Heart left ventricle (tissue), 16 donors: ENCODE measurements at regions not wholly inside any gene's neighbourhood (a gene's known extent, or its start where the extent isn't known, plus 50 kb on each side); places are given as distances from the start of the nearest gene placed in this dataset.

ENCODE experiments used
- ATAC-seq, 4 donors: fragments of 200-7000 bp; cut with Tn5 transposase; one replicate each; pipeline ENCODE4 v1.9.1; 2020 to 2022; ENCODE audit warnings: moderate library complexity in 4 of 4, mild to moderate bottlenecking in 3 of 4, moderate number of reproducible peaks in 1 of 4
- DNase-seq, 5 donors: peaks; one replicate each; pipeline ENCODE4 v3.0.0-alpha.2; 2020
- H3K27ac ChIP-seq, 12 donors: fragments of 200-600 bp; sonication (generic) in 4 of 12; one replicate each; pipeline versions ENCODE4 v1.5.0 to v1.8.0; 2016 to 2022; ENCODE audit warnings: mild to moderate bottlenecking in 2 of 12
- H3K27me3 ChIP-seq, 9 donors: fragments of 200-600 bp; sonication (generic) in 2 of 9; one replicate each; pipeline versions ENCODE4 v1.5.1 to v1.8.0; 2016 to 2022; ENCODE audit warnings: mild to moderate bottlenecking in 3 of 9
- H3K36me3 ChIP-seq, 9 donors: fragments of 200-600 bp; sonication (generic) in 2 of 9; one replicate each; pipeline versions ENCODE4 v1.5.0 to v1.8.0; 2018 to 2022; ENCODE audit warnings: mild to moderate bottlenecking in 2 of 9
- H3K4me1 ChIP-seq, 12 donors: fragments of 200-600 bp; sonication (generic) in 4 of 12; one replicate each; pipeline versions ENCODE4 v1.5.0 to v1.8.0; 2016 to 2022; ENCODE audit warnings: mild to moderate bottlenecking in 3 of 12
- H3K4me3 ChIP-seq, 12 donors: fragments of 200-600 bp; sonication (generic) in 4 of 12; one replicate each; pipeline versions ENCODE4 v1.5.0 to v1.8.0; 2017 to 2022; ENCODE audit warnings: mild to moderate bottlenecking in 9 of 12, moderate library complexity in 4 of 12
- H3K9me3 ChIP-seq, 12 donors: fragments of 200-600 bp; sonication (generic) in 4 of 12; one replicate each; pipeline versions ENCODE4 v1.5.0 to v1.8.0; 2016 to 2022; ENCODE audit warnings: mild to moderate bottlenecking in 1 of 12
- CTCF ChIP-seq, 12 donors: fragments of 200-600 bp; sonication (generic) in 4 of 12; IDR thresholded peaks; one replicate each; pipeline versions ENCODE4 v1.5.0 to v1.8.0; 2018 to 2022; ENCODE audit warnings: antibody characterized with exemption in 12 of 12, mild to moderate bottlenecking in 5 of 12
- POLR2A ChIP-seq, 2 donors: fragments of 450-650 bp; IDR thresholded peaks; one replicate each; pipeline ENCODE4 v1.6.1; 2017; ENCODE audit warnings: antibody characterized with exemption in 2 of 2, mild to moderate bottlenecking in 2 of 2, moderate library complexity in 2 of 2
- WGBS, 4 donors: extraction: QIAGEN DNeasy Blood & Tissue Kit in 2 of 4; methylation state at CpG; one replicate each; pipeline versions ENCODE4 v1.1.5 to v1.1.7; 2013 to 2018; 5-methylcytosine and 5-hydroxymethylcytosine counted together
- intact Hi-C, 10 donors: fragments of 100-400 bp; cut with DNase I; formaldehyde crosslinking; loops; one replicate each; pipeline versions ENCODE4 v1.11.1 to v1.14.2; 2022
- donor health status: ischemic (EF 13 %, LVEDD 7.1; RV severe dilation, severe dysfunction).
- donor health status: healthy with polysubstance abuse.
- donor health status: DM: no; HTN: yes; CAD: no.
- donor health status: DM: no; HTN: no; CAD: no.
- donor health status: ischemic (EF 25% LVEDD 6.9; RV normal size, moderate dysfunction).
- donor health status: ischemic (EF 25% LVEDD 5.7; RV mildly dilated, moderate dysfunction).
- donor health status: healthy.
- donor health status: DM: yes; HTN: yes; CAD: no.
- donor health status: ischemic (EF 35%, LVEDD 5.7; RV mildly dilated, moderate dysfunction).
- donor health status: nonischemic (EF 11% LVEDD 7.7; RV severe dilation, severe dysfunction).
- donor health status: DM: yes; HTN: yes; CAD: no.
- donor health status: PGD.
- donor health status: ischemic (EF 29% LVEDD 5.4; RV normal size, mild dysfunction).
- donor health status: nonischemic (EF 23%, LVEDD 6.1; RV moderate dilation, normal function).

GRCh38 chr4:3845744-3846429, 79.7 kb downstream of the ADRA2C start:
- DNase-seq (peak in 1 of 5 donors; percentile 19), ATAC-seq (no peak)
- 86 to 94% (median 89%) methylated on average over 9 of the region's 9 CpGs for WGBS, 4 donors
- H3K27ac ChIP-seq = no peak overlapping the region
- H3K36me3 ChIP-seq = no peaks in the 10 kb centered on the region
- intact Hi-C loops = no loop called here
- H3K4me1 ChIP-seq = no peaks in the 10 kb centered on the region
- TF ChIP-seq POLR2A (IDR thresholded peaks at IDR 0.05) = no peak
- no peak for TF ChIP-seq CTCF (IDR thresholded peaks at IDR 0.05)
- H3K9me3 ChIP-seq = peaks cover 0 to 12% (median 0%) of the 10 kb centered on the region in 12 donors
- H3K27me3 ChIP-seq = peaks cover 0 to 7% (median 0%) of the 10 kb centered on the region in 9 donors
- no peak overlapping the region for H3K4me3 ChIP-seq

GRCh38 chr4:3847211-3847940, 81.2 kb downstream of the ADRA2C start:
- TF ChIP-seq POLR2A (IDR thresholded peaks at IDR 0.05) (no peak), CTCF (IDR thresholded peaks at IDR 0.05) (no peak)
- no peaks in the 10 kb centered on the region for H3K4me1 ChIP-seq
- H3K9me3 ChIP-seq = peaks cover 0 to 12% (median 0%) of the 10 kb centered on the region in 12 donors
- H3K36me3 ChIP-seq = no peaks in the 10 kb centered on the region
- 80 to 88% (median 83%) methylated on average over 11 of the region's 11 CpGs for WGBS, 4 donors
- H3K4me3 ChIP-seq = no peak overlapping the region
- no peak overlapping the region for H3K27ac ChIP-seq
- intact Hi-C loops = no loop called here
- ATAC-seq = no peak
- no peak for DNase-seq
- peaks cover 0 to 12% (median 0%) of the 10 kb centered on the region in 9 donors for H3K27me3 ChIP-seq

GRCh38 chr4:3848323-3848722, 82.1 kb downstream of the ADRA2C start:
- DNase-seq = no peak
- Histone ChIP-seq H3K4me1 (no peaks in the 10 kb centered on the region), H3K9me3 (peaks cover 0 to 12% (median 0%) of the 10 kb centered on the region in 12 donors), H3K27ac (no peak overlapping the region), H3K27me3 (peaks cover 0 to 9% (median 0%) of the 10 kb centered on the region in 9 donors), H3K4me3 (no peak overlapping the region), H3K36me3 (no peaks in the 10 kb centered on the region)
- TF ChIP-seq POLR2A (IDR thresholded peaks at IDR 0.05) (no peak), CTCF (IDR thresholded peaks at IDR 0.05) (no peak)
- 90 to 98% (median 96%) methylated on average over 2 to 5 of the region's 5 CpGs; no CpG with 5 or more reads in 1 of the 4 donors for WGBS, 4 donors
- ATAC-seq = no peak
- intact Hi-C loops = no loop called here

GRCh38 chr4:3849140-3849539, 83.0 kb downstream of the ADRA2C start:
- ATAC-seq (no peak), DNase-seq (no peak)
- H3K36me3 ChIP-seq = no peaks in the 10 kb centered on the region
- peaks cover 0 to 12% (median 0%) of the 10 kb centered on the region in 12 donors for H3K9me3 ChIP-seq
- no peak overlapping the region for H3K4me3 ChIP-seq
- no peak for TF ChIP-seq CTCF (IDR thresholded peaks at IDR 0.05)
- no peak for TF ChIP-seq POLR2A (IDR thresholded peaks at IDR 0.05)
- peaks cover 0 to 11% (median under 1%) of the 10 kb centered on the region in 9 donors for H3K27me3 ChIP-seq
- H3K27ac ChIP-seq = no peak overlapping the region
- intact Hi-C loops = no loop called here
- H3K4me1 ChIP-seq = no peaks in the 10 kb centered on the region
